GM12878 (cell line): ENCODE measurements at regions not wholly inside any gene's neighbourhood (a gene's known extent, or its start where the extent isn't known, plus 50 kb on each side); places are given as distances from the start of the nearest gene placed in this dataset.

Experiments used
- ATAC-seq: fragments of 200-7000 bp; cut with Tn5 transposase; 3 replicates; pipeline ENCODE4 v1.9.1; 2020; ENCODE audit warnings: mild to moderate bottlenecking, moderate library complexity
- BruUV-seq: library from RNA; stranded (reverse); fragments of 400-500 nt; replicated peaks from 2 replicates; lab custom pipeline; 2021; lab: Mats Ljungman, UMichigan
- CTCF ChIA-PET: fragments of 300-600 bp; sonication (Branson Sonifier 250); formaldehyde crosslinking; extraction: SDS; loops from one replicate; lab custom pipeline; 2021; ENCODE audit warnings: inconsistent platforms; lab: Yijun Ruan, JAX
- POLR2A ChIA-PET: fragments of 350-600 bp; formaldehyde crosslinking; extraction: SDS; loops from one replicate; lab custom pipeline; 2021; ENCODE audit warnings: inconsistent platforms; lab: Charles Lee
- RAD21 ChIA-PET: fragments of 300-600 bp; sonication (Branson Sonifier 250); formaldehyde crosslinking; loops from one replicate; lab custom pipeline; 2023; ENCODE audit warnings: antibody characterized with exemption; ENCODE audit not compliant: unreplicated experiment; lab: Charles Lee
- SMC1A ChIA-PET: fragments of 300-600 bp; sonication (Branson Sonifier 250); formaldehyde crosslinking; loops from one replicate; lab custom pipeline; 2023; ENCODE audit not compliant: unreplicated experiment, uncharacterized antibody; lab: Charles Lee
- DNase-seq: peaks from one replicate; pipeline ENCODE4 v3.0.0-alpha.2; 2011; ENCODE audit warnings: low read depth, low spot score
- FAIRE-seq: peaks from 3 replicates; lab custom pipeline; 2011; peaks lifted over from hg19 to GRCh38; lab: Jason Lieb, UNC
- H2AFZ ChIP-seq: 2 replicates; pipeline ENCODE4 v1.6.0; 2011; ENCODE audit warnings: low read depth, low read length, control low read depth; ENCODE audit not compliant: control insufficient read depth
- H3K27ac ChIP-seq: 2 replicates; pipeline ENCODE4 v1.5.1; 2011; ENCODE audit warnings: control low read depth; ENCODE audit not compliant: control insufficient read depth, insufficient read depth
- H3K27me3 ChIP-seq, 2 experiments: replicated peaks in 1 of 2; 2 replicates each; pipeline versions ENCODE4 v1.6.0 to v1.6.1; 2011; ENCODE audit warnings: low read length in 1 of 2; ENCODE audit not compliant: control insufficient read depth in 2 of 2, insufficient read depth in 2 of 2
- H3K36me3 ChIP-seq, 2 experiments: 2 replicates each; pipeline ENCODE4 v1.5.1; 2011; ENCODE audit warnings: low read length in 1 of 2; ENCODE audit not compliant: control insufficient read depth in 2 of 2, insufficient read depth in 2 of 2
- H3K4me1 ChIP-seq: 2 replicates; pipeline ENCODE4 v1.6.1; 2011; ENCODE audit warnings: mild to moderate bottlenecking, low read length, moderate library complexity, mixed read lengths; ENCODE audit not compliant: control insufficient read depth, insufficient read depth
- H3K4me2 ChIP-seq: 2 replicates; pipeline ENCODE4 v1.6.0; 2011; ENCODE audit warnings: control low read depth; ENCODE audit not compliant: control insufficient read depth, insufficient read depth
- H3K4me3 ChIP-seq: fragments of 200-600 bp; sonication (generic); 2 replicates; pipeline ENCODE4 v1.5.1; 2016
- H3K79me2 ChIP-seq: 2 replicates; pipeline ENCODE4 v1.6.0; 2011; ENCODE audit warnings: low read length; ENCODE audit not compliant: control insufficient read depth, insufficient read depth
- H3K9ac ChIP-seq: 2 replicates; pipeline ENCODE4 v1.8.0; 2011; ENCODE audit warnings: low read length, control low read depth, mixed read lengths; ENCODE audit not compliant: control insufficient read depth, insufficient read depth
- H3K9me3 ChIP-seq: replicated peaks from 3 replicates; pipeline ENCODE4 v1.5.1; 2011; ENCODE audit warnings: mild to moderate bottlenecking, low read length; ENCODE audit not compliant: control insufficient read depth, insufficient read depth
- H4K20me1 ChIP-seq: 2 replicates; pipeline ENCODE4 v1.6.0; 2011; ENCODE audit not compliant: control insufficient read depth, insufficient read depth
- CREB1 ChIP-seq: IDR thresholded peaks from 2 replicates; pipeline ENCODE4 v1.6.1; 2012; ENCODE audit warnings: low read depth, mild to moderate bottlenecking, inconsistent platforms
- JUND ChIP-seq: IDR thresholded peaks from 2 replicates; pipeline ENCODE4 v1.6.1; 2012; ENCODE audit warnings: low read depth, mild to moderate bottlenecking, low read length, improper control_type of control experiment, moderate library complexity
- MEF2B ChIP-seq: fragments of 450-650 bp; IDR thresholded peaks from 2 replicates; pipeline ENCODE4 v1.6.1; 2018; ENCODE audit warnings: mild to moderate bottlenecking, moderate library complexity; ENCODE audit not compliant: partially characterized antibody, poor library complexity, severe bottlenecking
- MYB ChIP-seq: fragments of 150-350 bp; IDR thresholded peaks from 2 replicates; pipeline ENCODE4 v1.6.1; 2014; ENCODE audit warnings: mild to moderate bottlenecking, low read depth, low read length, borderline replicate concordance
- NFXL1 ChIP-seq: fragments of 450-650 bp; IDR thresholded peaks from 2 replicates; pipeline ENCODE4 v1.6.1; 2017; ENCODE audit warnings: antibody characterized with exemption, mild to moderate bottlenecking, borderline replicate concordance
- POLR2AphosphoS5 ChIP-seq: IDR thresholded peaks from 2 replicates; pipeline ENCODE4 v1.6.1; 2011; ENCODE audit warnings: mild to moderate bottlenecking, low read length, inconsistent platforms
- RBBP5 ChIP-seq: fragments of 200-600 bp; sonication (generic); conservative IDR thresholded peaks from 2 replicates; pipeline ENCODE4 v1.6.1; 2016
- SIX5 ChIP-seq: IDR thresholded peaks from 2 replicates; pipeline ENCODE4 v1.6.1; 2011; ENCODE audit warnings: mild to moderate bottlenecking, low read depth, low read length, moderate library complexity; ENCODE audit not compliant: severe bottlenecking
- SMAD1 ChIP-seq: fragments of 450-650 bp; IDR thresholded peaks from 2 replicates; pipeline ENCODE4 v1.6.1; 2018; ENCODE audit warnings: mild to moderate bottlenecking, low read depth; ENCODE audit not compliant: partially characterized antibody
- SMAD5 ChIP-seq: IDR thresholded peaks from 2 replicates; pipeline ENCODE4 v1.6.1; 2016; ENCODE audit warnings: antibody characterized with exemption, low read depth
- TBL1XR1 ChIP-seq: IDR thresholded peaks from 2 replicates; pipeline ENCODE4 v1.6.1; 2012; ENCODE audit warnings: low read depth, low read length, improper control_type of control experiment
- ZBED1 ChIP-seq: IDR thresholded peaks from 2 replicates; pipeline ENCODE4 v1.6.1; 2016; ENCODE audit warnings: borderline replicate concordance
- WGBS: methylation state at CpG from one replicate; pipeline ENCODE4 v1.1.6; 2016; ENCODE audit warnings: low lambda C conversion rate; ENCODE audit not compliant: insufficient replicate concordance, insufficient coverage; ENCODE audit errors: missing lambda C conversion rate; 5-methylcytosine and 5-hydroxymethylcytosine counted together
- in situ Hi-C: fragments of 300-500 bp; cut with MboI; formaldehyde crosslinking; loops from 9 replicates; pipeline ENCODE4 v1.14.3; 2018; ENCODE audit warnings: mixed read lengths
- intact Hi-C: fragments of 100-400 bp; cut with micrococcal nuclease; formaldehyde crosslinking; loops from one replicate; pipeline ENCODE4 v1.14.2; 2022; ENCODE audit not compliant: unreplicated experiment
- TF ChIP-seq, protein P1 (sequence below): fragments of 450-650 bp; IDR thresholded peaks from 2 replicates; pipeline ENCODE4 v1.6.1; 2017; ENCODE audit warnings: antibody characterized with exemption, mild to moderate bottlenecking, moderate library complexity

DNA sequence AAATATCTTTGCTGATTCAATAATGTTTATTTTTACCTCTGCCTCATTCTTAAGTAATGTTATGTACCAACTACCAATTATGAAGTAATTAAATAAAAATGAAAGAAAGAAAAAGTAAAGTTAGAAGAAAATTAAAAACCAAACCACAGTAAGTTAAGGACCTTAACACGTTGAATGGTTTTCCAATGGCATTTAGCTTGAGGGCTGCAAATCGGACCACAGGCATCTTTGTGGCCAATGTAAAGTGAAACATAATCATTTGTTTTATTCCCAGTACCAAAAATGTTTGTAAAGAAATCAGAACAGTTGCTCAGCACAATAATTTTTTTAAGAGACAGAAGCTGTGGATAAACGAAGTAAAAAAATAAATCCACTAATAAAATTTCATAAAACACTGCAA is 1455.5 kb upstream of the ZEB2 start:
- no peak overlapping the region for H2AFZ ChIP-seq
- no peaks in the 10 kb centered on the region for H3K79me2 ChIP-seq
- FAIRE-seq = no peak
- BruUV-seq = no TSS peak
- no peaks in the 10 kb centered on the region for H4K20me1 ChIP-seq
- intact Hi-C loops (no loop called here), in situ Hi-C loops (no loop called here)
- no peaks in the 10 kb centered on the region for H3K9me3 ChIP-seq
- DNase-seq = no peak
- H3K4me1 ChIP-seq = no peaks in the 10 kb centered on the region
- CTCF ChIA-PET = no interaction called here
- POLR2A ChIA-PET = no interaction called here
- no peak overlapping the region for H3K27ac ChIP-seq
- RAD21 ChIA-PET = no interaction called here
- no peak for ATAC-seq
- H3K4me2 ChIP-seq = no peak overlapping the region
- no peaks in the 10 kb centered on the region for H3K36me3 ChIP-seq
- TF ChIP-seq CREB1 = no peak
- TF ChIP-seq, protein P1, sequence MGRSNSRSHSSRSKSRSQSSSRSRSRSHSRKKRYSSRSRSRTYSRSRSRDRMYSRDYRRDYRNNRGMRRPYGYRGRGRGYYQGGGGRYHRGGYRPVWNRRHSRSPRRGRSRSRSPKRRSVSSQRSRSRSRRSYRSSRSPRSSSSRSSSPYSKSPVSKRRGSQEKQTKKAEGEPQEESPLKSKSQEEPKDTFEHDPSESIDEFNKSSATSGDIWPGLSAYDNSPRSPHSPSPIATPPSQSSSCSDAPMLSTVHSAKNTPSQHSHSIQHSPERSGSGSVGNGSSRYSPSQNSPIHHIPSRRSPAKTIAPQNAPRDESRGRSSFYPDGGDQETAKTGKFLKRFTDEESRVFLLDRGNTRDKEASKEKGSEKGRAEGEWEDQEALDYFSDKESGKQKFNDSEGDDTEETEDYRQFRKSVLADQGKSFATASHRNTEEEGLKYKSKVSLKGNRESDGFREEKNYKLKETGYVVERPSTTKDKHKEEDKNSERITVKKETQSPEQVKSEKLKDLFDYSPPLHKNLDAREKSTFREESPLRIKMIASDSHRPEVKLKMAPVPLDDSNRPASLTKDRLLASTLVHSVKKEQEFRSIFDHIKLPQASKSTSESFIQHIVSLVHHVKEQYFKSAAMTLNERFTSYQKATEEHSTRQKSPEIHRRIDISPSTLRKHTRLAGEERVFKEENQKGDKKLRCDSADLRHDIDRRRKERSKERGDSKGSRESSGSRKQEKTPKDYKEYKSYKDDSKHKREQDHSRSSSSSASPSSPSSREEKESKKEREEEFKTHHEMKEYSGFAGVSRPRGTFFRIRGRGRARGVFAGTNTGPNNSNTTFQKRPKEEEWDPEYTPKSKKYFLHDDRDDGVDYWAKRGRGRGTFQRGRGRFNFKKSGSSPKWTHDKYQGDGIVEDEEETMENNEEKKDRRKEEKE = no peak
- TF ChIP-seq MYB = no peak
- no peak for TF ChIP-seq ZBED1
- no peak for TF ChIP-seq RBBP5
- no peak for TF ChIP-seq POLR2AphosphoS5
- TF ChIP-seq NFXL1 = no peak
- TF ChIP-seq TBL1XR1 = no peak
- no peak for TF ChIP-seq JUND
- no peak for TF ChIP-seq SMAD5
- no peak for TF ChIP-seq MEF2B
- no peak for TF ChIP-seq SMAD1
- no peak for TF ChIP-seq SIX5
- WGBS = 0% methylated on average over 3 of the region's 3 CpGs
- no peak overlapping the region for H3K9ac ChIP-seq
- no peak overlapping the region for H3K4me3 ChIP-seq
- H3K27me3 ChIP-seq = no peaks in the 10 kb centered on the region
- SMC1A ChIA-PET = interaction anchor here (1.3 kb wide), 1 partner anchor 298 kb away, joined by 3 read pairs; no protein-coding TSS in a partner anchor
